ENCODE measurements at regions not wholly inside any gene's neighbourhood (a gene's known extent, or its start where the extent isn't known, plus 50 kb on each side); places are given as distances from the start of the nearest gene placed in this dataset.

DNA sequence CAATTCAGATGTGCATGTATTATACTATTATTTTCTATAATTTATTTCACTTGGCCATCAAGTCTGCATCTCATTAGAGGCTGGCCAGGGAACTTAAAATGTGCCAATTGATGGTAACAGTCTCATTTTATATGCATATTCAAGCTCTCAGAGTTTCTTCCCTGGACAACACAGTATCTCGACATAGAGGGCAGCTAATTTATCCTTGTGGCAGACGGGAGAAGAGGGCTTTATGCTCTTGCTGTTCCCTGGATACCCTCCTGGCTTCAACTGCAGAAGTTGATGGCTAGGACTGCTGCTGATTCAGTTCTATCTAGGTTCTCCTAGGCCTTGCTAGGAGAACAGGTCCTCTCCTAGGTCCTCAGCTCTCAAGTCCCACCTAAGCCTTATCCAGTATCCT, 99.1 kb upstream of the NPHP3 start:
- ATAC-seq = no peak

- no peak for ATAC-seq
Measured at GRCh38 chr3:132818251-132818650, 96.0 kb upstream of the NPHP3 start.

- no peak for ATAC-seq
Measured at GRCh38 chr3:132817646-132818177, 95.5 kb upstream of the NPHP3 start.

GRCh38 chr3:132805071-132805470, 82.9 kb upstream of the NPHP3 start:
- ATAC-seq = no peak

DNA sequence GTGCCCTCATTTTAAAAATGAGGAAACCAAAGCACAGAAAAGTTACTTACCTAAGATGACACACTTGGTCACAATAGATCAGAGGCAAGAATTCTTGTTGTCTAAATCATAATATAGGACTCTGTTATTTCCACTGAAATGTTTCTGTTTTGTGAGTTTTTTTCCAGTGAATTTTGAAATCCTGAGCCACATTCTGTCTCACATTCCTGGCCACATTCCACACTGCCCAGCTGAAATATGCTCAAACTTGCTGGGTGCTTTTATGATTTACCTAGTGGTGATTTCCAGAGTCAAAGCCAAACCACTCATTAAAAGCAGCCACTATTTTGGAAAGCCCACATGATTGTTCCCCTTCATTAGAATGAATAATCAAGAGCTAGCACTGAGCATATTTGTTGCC, 82.3 kb upstream of the NPHP3 start:
- no peak for ATAC-seq

DNA sequence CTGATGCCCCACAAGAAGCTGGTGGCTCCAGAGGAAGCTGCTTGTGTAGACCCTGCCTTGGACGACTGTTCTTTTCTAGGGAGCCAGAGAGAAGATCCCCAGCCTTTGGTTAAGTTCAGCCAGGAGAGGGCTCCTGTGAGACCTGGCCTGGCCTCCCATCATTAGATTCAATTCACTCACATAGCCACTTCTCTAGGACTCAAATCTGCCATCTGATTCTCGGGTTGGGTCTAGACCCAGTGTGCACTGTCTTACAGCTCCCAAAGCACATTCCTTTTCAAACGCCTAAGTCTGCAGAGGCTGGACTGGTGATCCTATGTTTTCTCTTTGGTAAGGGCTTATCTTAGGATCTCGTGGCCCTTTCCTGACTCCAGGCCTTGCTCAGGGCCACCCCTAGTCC, 81.7 kb upstream of the NPHP3 start:
- ATAC-seq = no peak

DNA sequence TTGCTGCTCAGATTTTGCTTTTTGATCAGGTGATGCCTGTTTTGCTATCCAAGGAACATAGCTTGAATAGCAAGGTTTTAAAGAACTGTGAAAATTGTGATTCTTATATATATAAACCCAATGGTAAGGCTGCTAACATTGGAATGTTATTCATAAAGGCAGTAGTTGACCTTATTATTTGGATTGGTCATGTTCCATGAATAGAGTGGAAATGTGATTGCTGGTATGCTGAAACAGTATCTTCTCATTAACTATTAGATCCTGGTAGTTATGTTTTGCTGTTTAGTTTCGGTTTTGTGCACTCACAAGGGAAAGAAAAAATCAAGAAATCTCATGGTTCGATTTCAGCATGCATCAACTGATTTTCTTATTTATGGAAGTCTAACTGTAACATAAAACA, 78.7 kb upstream of the NPHP3 start:
- no peak for ATAC-seq

DNA sequence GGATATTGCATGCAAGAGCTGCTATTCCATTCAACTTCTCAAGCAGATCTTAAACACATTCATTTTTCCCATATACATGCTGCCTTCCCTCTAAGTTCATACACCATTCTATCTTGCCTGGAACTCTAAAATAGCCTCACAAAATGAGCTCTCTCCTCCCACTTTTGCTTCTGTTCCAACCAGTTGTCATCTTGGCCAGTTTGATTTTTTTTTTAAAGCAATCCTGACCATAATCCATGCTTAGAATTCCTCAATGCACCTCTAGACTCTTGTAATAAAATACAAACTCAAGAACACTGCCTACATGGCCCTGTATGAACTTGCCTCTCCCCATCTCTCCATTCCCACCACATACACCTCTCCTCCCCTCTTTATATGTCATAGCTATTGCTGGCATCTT, 68.6 kb upstream of the NPHP3 start:
- no peak for ATAC-seq

DNA sequence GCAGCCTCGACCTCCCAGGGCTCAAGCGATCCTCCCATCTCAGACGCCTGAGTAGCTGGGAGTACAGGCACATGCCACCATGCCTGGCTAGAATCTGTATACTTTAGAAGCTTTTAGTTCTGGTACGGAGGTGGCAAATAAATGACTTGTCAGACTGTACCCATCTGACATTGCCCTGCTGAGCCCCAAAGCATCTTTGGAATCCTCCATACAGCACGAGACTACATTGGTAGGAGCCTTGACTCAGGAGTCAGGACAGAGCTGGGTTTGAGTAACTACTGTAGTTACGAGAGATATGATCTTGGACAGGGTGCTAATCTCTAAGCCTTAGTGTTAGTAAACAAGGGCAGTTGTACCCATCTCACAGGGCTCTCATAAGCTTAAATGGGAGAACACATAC, 67.8 kb upstream of the NPHP3 start:
- no peak for ATAC-seq

- no peak for ATAC-seq
Measured at GRCh38 chr3:132788301-132788671, 66.1 kb upstream of the NPHP3 start.

DNA sequence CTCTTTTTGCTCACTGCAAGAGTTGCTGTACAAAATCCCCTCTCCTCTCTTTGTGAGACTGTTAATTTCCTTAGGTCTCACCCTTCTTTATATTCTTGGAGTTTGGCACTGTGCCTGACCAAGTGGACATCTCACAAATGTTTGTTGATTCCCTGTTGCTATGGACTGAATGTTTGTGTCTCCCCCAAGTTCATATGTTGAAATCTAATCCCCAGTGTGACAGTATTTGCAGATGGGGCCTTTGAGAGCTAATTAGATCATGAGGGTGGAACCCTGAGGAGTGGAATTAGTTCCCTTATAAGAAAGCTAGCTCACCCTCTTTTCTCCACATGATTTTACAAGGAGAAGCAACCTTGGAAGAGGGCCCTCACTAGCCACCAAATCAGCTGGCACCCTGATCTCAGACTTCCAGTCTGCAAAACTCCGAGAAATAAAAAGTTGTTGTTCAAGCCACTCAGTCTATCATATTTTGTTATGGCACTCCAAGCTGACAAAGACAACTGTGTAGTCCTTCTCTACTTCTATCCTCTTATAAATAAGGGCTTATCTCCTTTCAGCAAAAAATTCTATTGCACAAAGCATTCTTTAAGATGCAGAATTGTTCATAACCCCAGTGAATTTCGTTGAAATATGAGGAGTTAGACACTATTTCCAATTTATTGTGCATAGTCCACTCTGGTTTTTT, 65.5 kb upstream of the NPHP3 start:
- no peak for ATAC-seq

GRCh38 chr3:132786890-132787289, 64.7 kb upstream of the NPHP3 start:
- no peak for ATAC-seq

- no peak for ATAC-seq
Measured at GRCh38 chr3:132785292-132785691, 63.1 kb upstream of the NPHP3 start.

GRCh38 chr3:132784502-132785025, 62.4 kb upstream of the NPHP3 start:
- ATAC-seq = no peak

DNA sequence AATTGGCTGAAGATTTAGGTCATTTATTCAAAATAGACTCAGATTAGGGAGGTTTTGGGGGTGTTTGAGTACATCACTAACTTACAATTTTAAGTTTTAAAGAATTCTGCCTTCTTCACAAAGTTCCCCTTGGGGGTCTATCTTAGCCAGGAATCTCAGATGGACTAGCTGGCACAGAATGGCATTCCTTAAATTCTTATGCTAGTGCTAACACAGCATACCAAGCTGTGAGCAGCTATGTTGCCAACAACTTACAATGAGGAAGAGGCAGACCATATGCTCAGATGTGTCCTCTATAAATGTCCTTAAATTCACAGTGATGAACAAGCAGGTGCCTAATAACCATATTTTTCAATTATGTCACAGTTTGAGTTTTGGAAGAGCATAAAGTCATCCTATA, 60.9 kb upstream of the NPHP3 start:
- ATAC-seq = no peak

DNA sequence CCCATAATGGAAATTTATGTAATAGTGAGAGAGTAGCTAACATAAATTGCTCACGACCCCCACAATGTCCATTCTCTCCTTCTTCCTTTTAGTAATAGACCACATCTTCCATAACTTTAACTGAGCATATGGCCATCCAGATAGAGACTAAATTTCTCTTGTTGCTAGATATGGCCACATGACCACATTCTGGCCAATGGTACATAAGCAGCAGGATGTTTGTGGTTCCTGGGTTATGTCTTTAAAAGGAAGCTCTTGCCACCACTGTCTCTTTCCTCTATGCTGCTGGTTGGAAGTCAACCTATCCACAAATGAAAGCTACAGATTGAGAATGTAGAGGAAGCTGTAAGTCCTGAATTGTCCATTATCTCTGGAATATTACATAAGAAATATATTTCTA, 59.7 kb upstream of the NPHP3 start:
- ATAC-seq = no peak

DNA sequence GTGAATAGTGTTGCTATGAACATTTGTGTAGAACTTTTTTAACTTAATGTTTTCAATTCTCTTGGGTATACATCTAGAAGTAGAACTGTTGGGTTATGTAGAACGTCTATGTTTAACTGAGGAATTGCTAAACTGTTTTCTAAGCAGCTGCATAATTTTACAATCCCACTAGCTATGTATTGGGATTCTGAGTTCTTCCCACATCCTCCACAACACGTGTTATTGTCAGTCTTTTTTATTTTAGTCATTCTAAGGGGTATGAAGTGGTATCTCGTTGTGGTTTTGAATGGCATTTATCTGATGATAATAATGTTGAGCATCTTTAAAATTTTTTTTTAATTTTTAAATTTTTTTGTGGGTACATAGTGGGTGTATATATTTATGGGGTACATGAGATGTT, 55.0 kb upstream of the NPHP3 start:
- ATAC-seq = no peak

DNA sequence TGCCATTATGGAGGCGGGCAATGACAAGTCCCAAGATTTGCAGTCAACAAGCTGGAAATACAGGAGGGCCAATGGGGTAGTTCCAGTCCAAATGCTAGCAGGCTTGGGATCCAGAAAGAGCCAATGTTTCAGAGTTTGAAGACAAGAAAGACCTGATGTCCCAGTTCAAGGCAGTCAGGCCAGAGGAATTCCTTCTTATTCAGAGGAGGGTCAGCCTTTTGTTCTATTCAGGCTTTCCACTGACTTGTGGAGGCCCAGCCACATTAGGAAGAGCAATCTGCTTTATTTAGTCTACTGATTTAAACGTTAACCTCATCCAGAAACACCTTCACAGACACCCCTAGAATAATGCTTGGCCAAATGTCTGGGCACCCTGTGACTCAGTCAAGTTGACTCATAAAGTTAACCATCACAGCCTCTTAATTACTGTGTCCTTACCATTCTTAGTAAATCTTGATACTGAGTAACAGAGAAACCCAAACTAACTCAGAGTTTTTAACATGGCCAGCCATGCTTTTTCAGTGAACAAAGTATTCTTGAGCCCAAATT, 50.9 kb upstream of the NPHP3 start:
- ATAC-seq = peak; percentile 65 to 71

DNA sequence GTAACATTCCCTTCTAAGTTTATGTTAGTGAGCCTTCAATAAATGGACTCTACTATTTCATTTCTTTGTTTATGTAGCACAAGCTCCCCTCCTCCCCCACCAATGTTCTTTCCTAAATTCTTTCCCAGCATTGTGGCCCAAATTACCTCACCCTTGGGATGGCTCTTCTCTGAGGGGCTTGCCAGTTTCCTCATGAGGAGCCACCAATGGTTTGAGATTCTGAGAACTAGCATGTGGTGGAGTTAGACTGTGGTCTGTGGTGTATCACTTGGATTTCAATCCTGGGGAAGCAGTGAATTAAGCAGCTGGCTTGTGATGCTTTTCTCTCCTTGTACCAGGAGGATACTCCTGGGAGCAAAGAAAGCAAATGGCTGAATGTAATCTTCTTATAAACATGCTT, 50.0 kb upstream of the NPHP3 start:
- no peak for ATAC-seq

Data from activated CD4-positive, CD25-positive, alpha-beta regulatory T cell treated with anti-CD3 and anti-CD28 coated beads, Interleukin-2, amount 50 U/mL, for 24 hours (primary cell).